HEK293 (cell line): ENCODE measurements at regions not wholly inside any gene's neighbourhood (a gene's known extent, or its start where the extent isn't known, plus 50 kb on each side); places are given as distances from the start of the nearest gene placed in this dataset.

Source experiments
- BCL11B ChIP-seq: fragments of 450-650 bp; formaldehyde crosslinking; IDR thresholded peaks from 2 replicates; pipeline ENCODE4 v1.5.1; 2016; ENCODE audit warnings: low read depth, missing biosample characterization, missing genetic modification characterization
- CTCF ChIP-seq: fragments of 450-650 bp; formaldehyde crosslinking; IDR thresholded peaks from 2 replicates; pipeline ENCODE4 v1.5.1; 2016; ENCODE audit warnings: missing biosample characterization, missing genetic modification characterization
- MYNN ChIP-seq: fragments of 450-650 bp; formaldehyde crosslinking; IDR thresholded peaks from 2 replicates; pipeline ENCODE4 v1.5.1; 2016; ENCODE audit warnings: missing biosample characterization, missing genetic modification characterization, borderline replicate concordance
- ZIC2 ChIP-seq: fragments of 450-650 bp; formaldehyde crosslinking; IDR thresholded peaks from 2 replicates; pipeline ENCODE4 v1.5.1; 2016; ENCODE audit warnings: missing biosample characterization, missing genetic modification characterization
- ZNF324 ChIP-seq: fragments of 450-650 bp; formaldehyde crosslinking; IDR thresholded peaks from 2 replicates; pipeline ENCODE4 v1.5.1; 2016; ENCODE audit warnings: missing biosample characterization, missing genetic modification characterization
- ZNF521 ChIP-seq: fragments of 450-650 bp; formaldehyde crosslinking; IDR thresholded peaks from 2 replicates; pipeline ENCODE4 v1.5.1; 2017; ENCODE audit warnings: missing biosample characterization, mild to moderate bottlenecking, missing genetic modification characterization

- TF ChIP-seq MYNN (tag by site-specific recombination) (no peak), ZIC2 (tag by site-specific recombination) (no peak), ZNF324 (tag by site-specific recombination) (no peak), ZNF521 (tag by site-specific recombination) (no peak), CTCF (tag by site-specific recombination) (no peak), BCL11B (tag by site-specific recombination) (no peak)
Observed at GRCh38 chr17:6913608-6914443, 82.0 kb upstream of the ALOX12 start.
